ENCODE measurements at regions not wholly inside any gene's neighbourhood (a gene's known extent, or its start where the extent isn't known, plus 50 kb on each side); places are given as distances from the start of the nearest gene placed in this dataset.

DNA sequence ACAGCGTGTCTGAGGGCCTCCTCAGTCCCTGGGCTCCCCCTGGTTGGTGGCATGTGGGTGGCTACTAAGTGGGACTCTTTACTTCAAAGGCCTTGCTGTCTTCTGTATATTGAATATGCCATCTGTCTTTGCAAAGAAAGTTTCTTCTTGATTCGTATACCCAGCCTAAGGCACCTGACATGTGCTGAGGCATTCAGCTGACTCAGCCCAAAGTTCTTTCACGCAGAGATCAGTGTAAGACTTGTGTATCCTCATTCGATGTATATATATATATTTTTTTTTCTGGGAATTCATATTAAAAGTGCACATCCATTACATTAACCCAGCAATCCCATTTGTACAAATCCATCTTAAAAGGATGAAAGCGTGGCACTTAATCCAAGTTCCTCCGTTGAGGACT lies 115.1 kb upstream of the PMEPA1 start:
- in situ Hi-C loops (cut with HindIII; ENCODE audit: low sequenced_read_pairs), result no loop called here

DNA sequence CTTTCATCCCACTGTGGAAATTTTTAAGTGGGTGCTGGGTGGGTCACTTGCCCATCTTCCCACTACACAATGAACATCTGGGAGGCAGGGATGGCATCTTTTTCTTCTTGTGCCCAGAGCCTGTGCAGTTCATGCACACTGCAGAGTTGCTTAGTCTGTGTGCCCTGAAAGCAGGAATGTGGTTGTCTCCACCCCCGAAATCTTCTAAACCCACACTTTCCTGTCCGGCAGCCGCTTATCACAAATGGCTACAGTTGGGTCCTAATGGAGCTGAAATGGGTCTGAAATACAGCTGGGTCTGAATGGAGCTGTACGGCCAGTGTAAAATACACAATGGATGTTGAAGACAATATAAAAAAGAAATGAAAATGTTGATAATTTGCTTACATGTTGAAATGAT lies 112.1 kb upstream of the PMEPA1 start:
- in situ Hi-C loops (cut with HindIII; ENCODE audit: low sequenced_read_pairs), result no loop called here

DNA sequence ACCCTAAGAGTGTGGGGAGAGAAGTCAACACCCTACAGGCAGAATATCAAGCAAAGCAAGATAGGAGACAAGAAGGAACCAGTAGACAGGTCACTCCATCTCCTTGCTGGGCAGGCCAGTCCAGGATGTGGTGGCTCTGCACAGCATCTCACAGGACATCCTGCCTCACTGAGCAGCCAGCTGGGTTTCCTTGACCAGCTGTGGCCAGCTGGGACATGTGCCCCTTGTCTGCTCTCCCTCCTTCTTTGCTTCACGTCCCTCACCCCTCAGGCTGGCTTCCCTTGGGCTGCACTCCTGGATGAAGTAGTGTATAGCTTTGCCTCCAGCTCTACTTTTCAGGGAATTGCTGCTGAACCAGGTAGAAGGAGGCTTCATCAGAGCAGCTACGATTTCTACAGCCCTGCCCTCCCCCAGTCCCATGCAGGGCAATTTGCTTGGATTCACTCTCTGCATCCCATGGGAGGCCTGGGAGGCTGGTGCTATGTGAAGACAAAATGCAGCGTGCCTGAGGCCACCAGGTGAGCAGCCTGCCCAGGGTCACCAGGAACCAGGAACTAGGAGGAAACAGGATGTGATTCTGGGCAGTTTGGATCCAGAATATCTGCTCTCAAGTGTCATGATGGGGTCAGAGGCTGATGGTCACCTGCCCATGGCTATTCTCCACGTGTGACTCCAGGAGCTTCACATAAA lies 110.0 kb upstream of the PMEPA1 start:
- in situ Hi-C loops (cut with HindIII; ENCODE audit: low sequenced_read_pairs), result loop anchor here (10.0 kb wide), 1 partner anchor 165 kb away; no protein-coding TSS in a partner anchor

DNA sequence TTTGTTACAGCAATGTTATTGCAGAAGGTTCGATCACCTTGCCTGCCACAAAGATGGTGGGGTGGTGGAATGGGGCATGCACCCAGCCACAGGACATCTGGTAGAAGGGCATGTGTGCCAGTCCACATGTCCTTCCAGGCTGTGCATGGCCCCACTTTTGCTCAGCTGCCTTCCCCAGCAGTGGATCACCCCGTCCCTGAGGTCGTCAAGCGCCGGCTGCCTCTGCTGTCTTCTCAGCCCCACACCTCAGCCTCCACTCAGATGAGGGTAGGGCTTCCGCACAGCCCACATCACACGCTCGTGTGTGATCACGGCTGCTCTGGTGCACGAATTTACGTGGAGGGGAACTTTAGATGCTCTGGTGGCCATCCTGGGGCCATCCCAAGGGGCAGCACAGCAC lies 109.5 kb upstream of the PMEPA1 start:
- in situ Hi-C loops (cut with HindIII; ENCODE audit: low sequenced_read_pairs), result loop anchor here (10.0 kb wide), 1 partner anchor 166 kb away; no protein-coding TSS in a partner anchor

DNA sequence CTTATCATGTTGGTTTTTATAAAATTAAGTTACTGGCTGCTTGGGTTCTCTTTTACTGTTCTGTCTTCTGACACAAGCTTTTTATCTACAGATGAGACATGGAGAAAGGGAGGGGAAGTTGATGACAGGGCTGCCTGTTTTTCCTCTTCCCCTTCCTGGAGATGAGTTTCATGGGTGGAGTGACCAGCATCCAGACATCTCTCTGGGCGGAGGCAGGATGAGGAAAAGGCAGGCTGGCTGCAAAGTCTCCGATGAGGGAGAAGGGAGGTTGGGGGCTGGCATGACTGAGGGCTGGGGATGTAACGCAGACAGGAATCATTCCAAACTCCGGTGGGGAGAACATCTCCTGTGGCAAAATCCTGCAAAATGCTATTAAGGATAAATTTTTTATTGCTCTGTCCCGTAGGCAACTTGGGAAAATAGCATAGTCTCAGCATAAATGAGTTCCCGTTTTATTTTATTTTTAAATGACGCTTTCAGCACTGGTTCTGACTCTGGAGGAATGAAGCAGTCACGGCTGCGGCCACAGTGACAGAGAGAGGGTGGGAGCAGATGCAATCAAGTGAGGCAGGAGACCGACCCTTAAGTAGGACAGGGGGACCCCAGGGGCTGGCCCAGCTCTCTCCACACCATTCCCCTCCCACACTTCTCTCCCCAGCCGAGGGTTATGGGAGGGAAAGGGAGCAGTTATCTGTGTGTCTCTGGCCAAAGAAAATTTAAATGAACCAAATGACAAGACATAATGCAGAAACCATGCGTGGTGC lies 108.8 kb upstream of the PMEPA1 start:
- in situ Hi-C loops (cut with HindIII; ENCODE audit: low sequenced_read_pairs), result loop anchor here (10.0 kb wide), 1 partner anchor 166 kb away; no protein-coding TSS in a partner anchor

DNA sequence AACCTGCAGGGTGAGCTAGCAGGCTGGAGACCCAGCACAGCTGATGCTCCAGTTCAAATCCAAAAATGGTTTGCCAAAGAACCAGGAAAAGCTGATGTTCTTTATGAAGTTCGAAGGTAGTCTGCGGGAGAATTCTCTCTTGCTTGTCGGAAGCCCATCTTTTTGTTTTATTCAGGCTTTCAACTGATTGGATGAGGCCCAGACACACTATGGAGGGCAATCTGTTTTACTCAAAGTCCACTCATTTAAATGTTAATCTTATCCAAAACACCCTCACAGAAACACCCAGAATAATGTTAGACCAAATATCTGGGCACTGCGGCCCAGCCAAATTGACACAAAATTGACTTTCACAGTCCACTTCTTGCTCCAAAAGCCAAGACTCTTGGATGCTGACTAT lies 105.6 kb upstream of the PMEPA1 start:
- in situ Hi-C loops (cut with HindIII; ENCODE audit: low sequenced_read_pairs), result loop anchor here (10.0 kb wide), 1 partner anchor 169 kb away; no protein-coding TSS in a partner anchor

DNA sequence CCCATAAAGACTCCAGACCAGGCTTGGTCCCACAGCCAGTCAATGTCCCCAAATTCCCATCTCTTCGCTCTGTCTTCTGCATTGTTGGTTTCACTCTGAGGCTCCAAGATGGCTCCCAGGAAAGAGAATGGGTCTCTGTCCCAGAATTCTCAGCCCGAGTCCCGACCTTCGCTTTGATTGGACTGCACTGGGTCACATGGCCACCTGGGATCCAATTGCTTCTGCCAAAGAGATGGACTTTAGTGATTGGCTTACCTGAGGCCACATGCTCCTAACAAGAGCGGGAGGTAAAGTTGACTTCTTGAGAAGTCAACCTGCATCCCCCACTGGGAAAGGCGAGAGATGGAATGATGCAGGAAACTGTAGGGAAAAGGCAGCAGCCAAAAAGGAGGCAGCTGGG lies 104.7 kb upstream of the PMEPA1 start:
- in situ Hi-C loops (cut with HindIII; ENCODE audit: low sequenced_read_pairs), result loop anchor here (10.0 kb wide), 1 partner anchor 170 kb away; no protein-coding TSS in a partner anchor

DNA sequence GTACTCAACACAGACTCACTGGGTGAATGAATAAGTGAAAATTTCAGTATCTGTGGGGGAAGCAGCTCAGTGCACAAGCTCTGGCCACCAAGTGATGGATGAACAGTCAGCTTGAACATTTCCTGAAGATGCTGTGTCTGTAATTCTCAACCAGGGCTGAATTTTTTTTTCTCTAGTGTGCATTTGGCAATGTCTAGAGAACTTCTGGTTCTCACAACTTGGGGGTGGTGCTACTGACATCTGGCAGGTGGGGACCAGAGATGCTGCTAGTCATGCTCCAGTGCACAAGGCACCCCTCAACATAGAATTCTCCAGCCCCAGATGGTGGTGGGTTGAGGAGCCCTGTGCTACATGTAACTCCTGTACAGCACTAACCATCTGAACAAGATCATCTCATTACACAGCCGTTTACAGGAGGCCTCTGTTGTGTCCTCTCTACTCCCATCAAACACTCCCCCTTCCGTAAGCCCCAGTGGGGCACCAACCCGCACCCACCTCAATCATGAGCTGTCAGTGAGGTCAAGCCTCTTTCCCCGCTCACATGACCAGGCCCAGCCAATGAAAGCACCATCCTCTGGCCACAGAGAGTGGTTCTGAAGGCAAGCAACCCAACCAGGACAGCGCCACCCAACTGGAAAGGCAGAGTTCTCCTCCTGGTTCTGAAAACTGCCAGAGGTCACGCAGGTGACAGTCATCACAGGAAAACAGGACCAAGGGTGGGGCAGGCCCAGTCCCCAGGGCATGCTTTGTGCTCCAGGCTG lies 103.9 kb upstream of the PMEPA1 start:
- in situ Hi-C loops (cut with HindIII; ENCODE audit: low sequenced_read_pairs), result loop anchor here (10.0 kb wide), 1 partner anchor 171 kb away; no protein-coding TSS in a partner anchor

DNA sequence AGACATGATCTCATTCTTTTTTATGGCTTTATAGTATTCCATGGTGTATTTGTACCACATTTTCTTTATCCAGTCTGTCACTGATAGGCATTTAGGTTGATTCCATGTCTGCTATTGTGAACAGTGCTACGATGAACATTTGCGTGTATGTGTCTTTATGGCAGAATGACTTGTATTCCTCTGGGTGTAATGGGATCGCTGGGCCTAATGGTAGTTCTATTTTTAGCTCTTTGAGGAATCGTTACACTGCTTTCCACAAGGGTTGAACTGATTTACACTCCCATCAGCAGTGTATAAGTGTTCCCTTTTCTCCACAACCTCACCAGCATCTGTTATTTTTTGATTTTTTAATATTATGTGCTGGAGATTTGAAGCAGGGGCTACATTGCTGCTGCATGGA lies 102.8 kb upstream of the PMEPA1 start:
- in situ Hi-C loops (cut with HindIII; ENCODE audit: low sequenced_read_pairs), result loop anchor here (10.0 kb wide), 1 partner anchor 172 kb away; no protein-coding TSS in a partner anchor

DNA sequence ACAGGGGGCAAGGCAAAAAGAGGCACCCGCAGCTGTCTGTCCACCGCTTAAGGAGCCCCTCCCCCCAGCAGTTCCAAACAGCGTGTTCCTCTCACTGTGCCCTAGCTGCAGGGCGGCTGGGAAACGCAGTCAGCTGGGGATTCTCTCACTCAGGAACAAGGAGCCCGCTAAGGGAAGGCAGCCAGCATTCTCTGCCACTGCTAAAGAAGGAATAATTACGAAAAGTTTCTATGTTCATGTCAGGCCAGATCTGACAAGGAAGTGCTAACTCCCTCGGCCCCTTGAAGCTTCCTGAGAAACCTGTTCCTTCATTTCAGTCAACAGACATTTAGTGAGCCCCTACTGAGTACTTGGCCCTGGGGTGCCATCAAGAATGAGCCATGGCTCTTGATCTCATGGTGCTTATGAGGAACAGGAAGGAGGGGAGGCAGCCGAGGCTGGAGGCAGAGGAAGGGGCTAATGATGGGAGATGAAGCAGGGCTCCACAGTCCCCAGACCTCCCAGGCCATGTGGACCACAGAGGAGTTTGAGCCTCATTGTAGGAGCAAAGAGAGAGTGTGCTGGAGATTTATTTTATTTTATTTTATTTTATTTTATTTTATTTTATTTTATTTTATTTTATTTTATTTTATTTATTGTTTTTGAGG lies 101.7 kb upstream of the PMEPA1 start:
- in situ Hi-C loops (cut with HindIII; ENCODE audit: low sequenced_read_pairs), result loop anchor here (10.0 kb wide), 1 partner anchor 173 kb away; no protein-coding TSS in a partner anchor

DNA sequence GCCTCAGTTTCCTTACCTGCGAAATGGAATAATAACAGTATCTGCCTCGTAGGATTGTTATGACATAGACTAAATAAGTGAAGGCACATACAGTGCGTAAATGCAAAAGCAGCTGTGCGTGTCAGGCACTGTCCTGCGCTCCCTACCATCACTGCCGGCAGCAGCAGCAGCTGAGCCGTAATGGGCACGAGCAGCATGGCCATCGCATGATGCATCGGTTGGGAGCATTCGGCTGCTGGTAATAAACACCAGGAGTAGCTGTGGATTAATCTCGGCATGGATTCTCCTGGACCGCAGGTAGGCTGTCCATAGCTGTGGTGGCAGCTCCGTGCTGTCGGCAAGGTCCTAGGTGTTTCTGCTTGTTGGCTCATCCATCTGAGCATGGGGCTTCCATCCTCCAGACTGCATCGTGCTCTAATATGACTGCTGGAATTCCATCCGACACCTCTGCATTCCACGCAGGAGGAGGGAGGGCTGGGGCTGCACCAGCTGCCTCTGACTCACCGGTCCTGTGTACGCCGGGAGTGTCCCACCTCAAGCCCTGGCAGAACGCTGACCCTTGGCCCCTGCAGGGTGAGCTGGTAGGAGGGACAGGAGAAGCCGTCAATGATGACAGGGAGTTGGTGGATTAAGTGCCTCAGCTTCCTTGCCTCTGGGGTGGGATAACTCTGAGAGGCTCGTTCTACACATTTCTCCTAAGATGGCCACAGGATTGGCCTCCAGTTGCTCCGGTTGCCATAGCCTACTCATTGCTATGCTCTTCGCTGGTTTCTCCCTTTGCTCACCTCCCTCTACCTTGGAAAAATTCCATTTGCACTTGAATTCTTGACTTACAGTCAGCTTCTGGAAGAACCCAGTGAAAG lies 100.9 kb upstream of the PMEPA1 start:
- in situ Hi-C loops (cut with HindIII; ENCODE audit: low sequenced_read_pairs), result loop anchor here (10.0 kb wide), 1 partner anchor 174 kb away; no protein-coding TSS in a partner anchor

DNA sequence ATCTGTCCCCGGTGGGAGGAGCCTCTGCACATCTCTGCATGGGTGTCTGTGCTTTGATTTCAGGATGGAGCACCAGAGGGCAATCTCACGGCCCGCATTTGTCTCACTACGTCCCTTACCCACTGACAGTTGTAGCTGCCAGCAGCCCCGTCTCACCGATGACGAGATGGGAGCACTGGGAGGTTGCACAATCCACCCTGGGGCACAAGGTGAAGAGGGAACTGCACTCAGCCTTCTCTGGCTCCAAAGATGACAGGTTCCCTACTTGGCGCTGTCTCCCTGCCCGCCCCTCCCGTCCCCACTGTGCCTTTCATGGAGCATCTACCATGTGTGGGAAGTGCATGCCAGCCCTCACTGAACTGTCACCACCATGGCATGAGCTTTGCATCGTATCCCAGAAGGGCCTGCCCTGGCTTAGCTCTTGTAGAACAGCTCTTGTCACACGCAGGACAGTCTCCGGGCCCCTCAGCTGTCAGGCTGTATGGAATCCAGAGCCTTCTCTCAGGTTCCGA lies 99.9 kb upstream of the PMEPA1 start:
- in situ Hi-C loops (cut with HindIII; ENCODE audit: low sequenced_read_pairs), result loop anchor here (10.0 kb wide), 1 partner anchor 175 kb away; no protein-coding TSS in a partner anchor

DNA sequence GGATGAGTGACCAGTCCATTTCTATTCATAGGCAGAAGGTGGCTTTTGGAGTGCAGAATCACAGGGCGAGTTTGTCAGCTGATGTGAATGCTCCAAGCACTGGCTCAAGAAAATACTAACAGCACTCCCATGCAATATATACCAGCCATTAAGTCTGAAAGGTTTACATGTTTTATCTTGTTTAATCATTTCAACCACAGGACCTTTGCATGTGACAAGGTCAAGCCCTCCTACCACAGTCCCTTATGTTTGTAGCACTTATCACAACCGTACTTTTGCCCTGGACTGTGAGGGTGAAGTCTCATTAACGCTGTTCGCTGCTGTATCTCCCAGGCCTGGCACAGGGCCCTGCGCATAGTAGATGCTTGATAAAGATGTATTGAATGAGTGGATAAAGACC lies 99.3 kb upstream of the PMEPA1 start:
- in situ Hi-C loops (cut with HindIII; ENCODE audit: low sequenced_read_pairs), result no loop called here

DNA sequence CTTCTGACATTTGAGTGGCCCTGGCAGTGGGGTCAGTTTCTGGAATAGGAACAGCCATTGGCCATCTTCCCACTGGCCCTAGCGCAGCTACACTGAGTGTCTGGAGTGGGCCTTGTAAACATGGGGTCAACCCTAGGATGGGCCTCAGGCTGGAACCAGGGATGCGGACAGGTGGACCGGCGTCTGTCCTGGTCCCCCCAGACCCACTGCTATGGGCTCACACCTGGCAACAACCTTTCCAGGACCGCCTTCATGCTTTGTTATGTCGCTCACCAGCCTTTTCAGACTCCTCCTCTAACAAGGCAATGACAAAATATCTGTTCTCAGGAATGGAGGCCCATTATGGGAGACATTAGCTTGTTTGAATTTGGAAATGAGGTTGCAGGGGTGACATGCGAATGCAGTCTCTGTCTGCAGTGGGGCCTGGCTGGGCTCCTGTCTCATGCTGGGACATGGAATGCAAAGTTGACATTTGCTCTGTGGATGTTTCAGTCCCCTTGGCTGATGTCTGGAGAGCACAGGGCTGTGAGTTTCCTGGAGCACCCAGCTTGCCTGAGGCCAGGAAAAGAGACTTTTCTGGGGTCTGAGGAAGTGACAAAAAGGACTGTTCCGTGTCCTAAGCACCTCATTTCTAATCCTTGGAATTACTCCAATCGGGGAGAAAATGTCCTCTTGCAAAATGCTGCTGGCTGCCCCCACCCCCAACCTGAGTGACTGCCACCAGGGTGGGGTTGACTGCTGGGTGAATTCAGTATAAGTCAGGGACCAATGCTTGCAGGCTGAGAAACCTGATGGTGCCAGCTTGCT lies 98.7 kb upstream of the PMEPA1 start:
- in situ Hi-C loops (cut with HindIII; ENCODE audit: low sequenced_read_pairs), result no loop called here

DNA sequence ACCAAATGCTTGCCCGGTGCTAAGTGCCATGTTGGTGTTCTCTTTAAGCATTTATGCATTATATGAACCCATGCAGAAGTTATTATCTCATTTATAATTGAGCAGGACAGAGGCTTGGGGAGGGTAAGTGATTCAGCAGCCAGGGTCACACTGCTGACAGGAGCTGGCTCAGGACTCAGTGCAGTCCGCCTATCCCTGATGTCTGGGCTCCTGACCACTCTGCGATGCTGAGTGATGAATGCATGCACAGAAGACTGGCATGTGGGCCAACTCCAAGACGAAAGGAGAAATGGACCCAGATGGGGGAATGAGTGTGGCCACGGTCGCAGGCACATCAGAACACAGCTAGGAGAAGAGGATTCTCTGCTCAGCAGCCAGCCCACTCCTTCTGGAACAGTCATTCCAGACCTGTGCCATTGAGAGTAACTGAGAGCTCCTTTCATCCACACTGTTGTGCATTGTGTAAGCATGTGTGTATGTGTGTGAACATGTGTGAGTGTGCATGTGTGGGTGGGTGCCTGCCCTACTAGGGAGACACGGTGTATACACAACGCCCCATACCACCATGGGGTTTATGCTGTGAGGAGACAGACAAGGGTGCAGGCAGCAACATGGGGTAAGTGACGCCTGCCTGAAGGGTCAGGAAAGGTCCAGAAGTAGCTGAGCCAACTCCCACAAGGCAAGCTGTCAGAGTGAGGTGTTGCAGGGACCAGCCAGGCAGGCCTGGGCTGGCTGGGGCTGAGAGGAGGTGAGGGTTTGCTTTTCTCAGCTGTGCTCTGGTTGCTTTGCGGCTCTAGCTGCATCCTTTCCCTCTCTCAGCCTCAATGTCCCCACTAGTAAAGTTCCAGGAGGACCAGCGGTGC lies 97.8 kb upstream of the PMEPA1 start:
- in situ Hi-C loops (cut with HindIII; ENCODE audit: low sequenced_read_pairs), result no loop called here

DNA sequence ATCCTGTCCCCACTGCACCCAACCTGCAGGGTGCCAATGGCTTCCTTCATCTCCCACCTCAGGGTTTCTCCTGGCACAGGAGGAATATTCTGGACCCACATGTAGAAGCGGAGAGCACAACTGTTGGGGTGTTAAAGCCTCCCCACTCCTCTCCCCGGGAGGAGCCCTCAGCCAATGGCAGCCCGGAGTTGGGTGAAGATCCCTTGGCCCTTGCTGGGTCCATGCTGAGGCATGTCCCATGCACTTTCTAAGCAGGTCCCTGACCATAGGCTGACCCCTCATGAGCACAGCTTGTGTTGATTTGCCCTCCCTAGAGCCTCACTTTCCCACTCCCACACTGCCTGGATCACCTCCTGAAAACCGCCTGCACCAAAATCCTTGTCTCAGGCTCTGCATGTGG lies 97.2 kb upstream of the PMEPA1 start:
- in situ Hi-C loops (cut with HindIII; ENCODE audit: low sequenced_read_pairs), result no loop called here

DNA sequence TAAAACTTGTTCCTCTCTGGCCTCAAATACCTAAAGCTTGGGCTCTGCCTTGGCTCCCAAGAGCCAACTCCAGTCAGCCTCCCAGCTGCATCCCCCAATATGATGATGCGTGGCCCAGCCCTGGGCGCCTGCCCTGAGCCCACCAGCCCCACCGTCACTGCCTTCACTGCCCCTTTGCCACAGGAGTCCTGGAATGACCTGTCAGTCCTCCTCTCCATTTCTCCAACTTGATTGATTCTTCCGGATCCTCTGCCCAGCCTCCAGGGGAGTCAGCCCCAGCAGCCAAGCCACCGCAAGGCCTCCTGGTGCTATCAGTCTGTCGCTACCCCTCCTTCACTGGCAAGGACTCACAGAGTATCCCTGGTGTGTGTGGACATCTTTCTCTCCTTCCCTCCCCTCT lies 96.7 kb upstream of the PMEPA1 start:
- in situ Hi-C loops (cut with HindIII; ENCODE audit: low sequenced_read_pairs), result no loop called here

DNA sequence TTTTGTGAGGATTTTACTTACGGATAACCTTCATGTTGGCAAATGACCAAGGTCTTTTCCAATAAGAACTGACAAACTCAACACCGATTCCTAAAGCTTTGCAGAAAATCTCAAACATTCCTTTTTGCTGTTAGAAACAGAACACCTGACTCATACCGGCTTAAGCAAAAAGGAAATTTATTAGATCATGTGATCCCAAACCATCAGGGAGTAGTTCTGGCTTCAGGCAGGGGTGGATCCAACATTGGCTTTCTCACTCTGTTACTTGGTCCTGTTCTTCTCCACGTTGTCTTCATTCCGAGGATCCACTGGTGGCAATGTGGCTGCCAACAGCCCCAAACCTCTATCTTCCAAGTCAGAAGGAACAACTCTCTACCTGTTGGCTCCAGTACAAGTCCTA lies 95.9 kb upstream of the PMEPA1 start:
- in situ Hi-C loops (cut with HindIII; ENCODE audit: low sequenced_read_pairs), result no loop called here
